Muscle layer of colon (tissue), 2 donors: ENCODE measurements at regions not wholly inside any gene's neighbourhood (a gene's known extent, or its start where the extent isn't known, plus 50 kb on each side); places are given as distances from the start of the nearest gene placed in this dataset.

Experiments
- H3K27ac ChIP-seq: one replicate; pipeline ENCODE4 v1.7.0; 2013; ENCODE audit warnings: low read depth, mild to moderate bottlenecking, low read length, moderate library complexity
- H3K27me3 ChIP-seq, 2 donors: one replicate each; pipeline ENCODE4 v1.7.0; 2013; ENCODE audit warnings: low read length in 2 of 2, mild to moderate bottlenecking in 2 of 2; ENCODE audit not compliant: insufficient read depth in 2 of 2, control insufficient read depth in 1 of 2
- H3K36me3 ChIP-seq: one replicate; pipeline ENCODE4 v1.7.0; 2013; ENCODE audit warnings: mild to moderate bottlenecking, low read length; ENCODE audit not compliant: insufficient read depth
- H3K4me1 ChIP-seq: one replicate; pipeline ENCODE4 v1.7.0; 2013; ENCODE audit warnings: mild to moderate bottlenecking, low read length; ENCODE audit not compliant: insufficient read depth
- H3K4me3 ChIP-seq, 2 donors: one replicate each; pipeline ENCODE4 v1.7.0; 2013; ENCODE audit warnings: low read length in 2 of 2, low read depth in 1 of 2, mild to moderate bottlenecking in 1 of 2, moderate library complexity in 1 of 2
- H3K9ac ChIP-seq: one replicate; pipeline ENCODE4 v1.7.0; 2013; ENCODE audit warnings: low read length
- H3K9me3 ChIP-seq: one replicate; pipeline ENCODE4 v1.7.0; 2013; ENCODE audit warnings: mild to moderate bottlenecking, low read length
- donor health status: abdominal sarcoma.
- donor health status: Adenocarcinoma of cecum.

DNA sequence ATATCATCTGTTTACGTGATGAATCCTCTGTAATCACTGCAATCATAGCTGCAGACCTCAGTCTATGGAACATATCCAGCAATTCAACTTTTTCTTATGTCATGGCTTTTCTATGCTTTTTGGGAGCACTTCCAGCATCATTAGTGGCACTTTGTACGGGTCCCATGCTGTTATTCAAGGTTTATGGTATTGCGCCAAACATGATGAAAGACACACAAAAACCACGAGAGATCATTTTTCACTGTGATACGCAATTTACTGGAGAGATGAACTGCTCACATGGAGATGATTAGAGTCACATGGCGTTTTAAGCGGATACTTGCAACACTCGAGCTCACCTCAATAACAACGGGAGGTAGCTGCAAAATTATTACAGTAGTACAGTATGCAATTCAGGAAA, 2101.7 kb upstream of the PCDH20 start:
- Histone ChIP-seq H3K9ac (no peak overlapping the region), H3K4me3 (no peak overlapping the region)

DNA sequence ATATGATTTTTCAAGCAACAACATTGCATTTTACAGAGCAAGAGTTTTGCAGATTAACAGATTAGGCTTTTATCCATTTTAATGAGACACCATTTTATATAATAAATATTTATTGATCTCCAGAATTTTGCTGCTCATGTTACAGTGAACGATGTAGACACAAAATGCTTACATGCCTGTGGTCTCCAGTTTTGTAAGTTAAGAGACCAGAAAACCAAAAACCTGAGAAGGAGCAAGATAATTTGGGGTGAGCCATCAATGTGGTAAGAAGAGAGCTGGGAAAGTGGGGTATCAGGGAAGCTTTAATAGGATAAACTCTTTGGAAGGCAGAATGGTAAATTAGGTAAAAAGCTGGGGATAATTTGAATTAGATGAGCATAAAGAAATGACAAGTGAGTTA, 2100.5 kb upstream of the PCDH20 start:
- Histone ChIP-seq H3K27ac (no peak overlapping the region), H3K4me1 (no peaks in the 10 kb centered on the region), H3K4me3 (no peak overlapping the region), H3K9me3 (no peaks in the 10 kb centered on the region), H3K36me3 (no peaks in the 10 kb centered on the region), H3K9ac (no peak overlapping the region), H3K27me3 (no peaks in the 10 kb centered on the region)

More for the DNA sequence above, 2101.7 kb upstream of the PCDH20 start:
- H3K36me3 ChIP-seq = no peaks in the 10 kb centered on the region
- no peaks in the 10 kb centered on the region for H3K9me3 ChIP-seq
- H3K4me1 ChIP-seq = no peaks in the 10 kb centered on the region
- H3K27ac ChIP-seq = no peak overlapping the region
- no peaks in the 10 kb centered on the region for H3K27me3 ChIP-seq

DNA sequence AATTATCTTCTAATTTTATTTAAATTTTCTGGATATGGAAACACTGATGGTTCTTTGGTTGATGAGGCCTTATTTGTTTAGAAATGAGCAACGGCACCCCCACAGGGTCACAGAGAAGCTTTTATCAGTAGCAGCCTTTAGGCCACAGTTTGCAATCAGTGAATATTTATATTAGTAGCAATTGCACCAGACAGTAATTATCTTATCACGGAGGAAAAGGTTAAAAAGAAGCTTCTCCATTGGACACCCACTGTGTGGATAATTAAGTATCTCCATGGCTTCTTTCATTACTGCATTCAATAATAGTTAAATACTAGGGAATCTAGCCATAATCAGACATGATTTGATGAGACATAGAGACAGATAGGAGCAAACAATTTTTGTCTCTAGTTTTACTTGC, 2099.2 kb upstream of the PCDH20 start:
- no peak overlapping the region for H3K27ac ChIP-seq
- no peak overlapping the region for H3K9ac ChIP-seq
- H3K4me1 ChIP-seq = no peaks in the 10 kb centered on the region
- no peak overlapping the region for H3K4me3 ChIP-seq
- H3K9me3 ChIP-seq = no peaks in the 10 kb centered on the region
- H3K36me3 ChIP-seq = no peaks in the 10 kb centered on the region
- no peaks in the 10 kb centered on the region for H3K27me3 ChIP-seq

DNA sequence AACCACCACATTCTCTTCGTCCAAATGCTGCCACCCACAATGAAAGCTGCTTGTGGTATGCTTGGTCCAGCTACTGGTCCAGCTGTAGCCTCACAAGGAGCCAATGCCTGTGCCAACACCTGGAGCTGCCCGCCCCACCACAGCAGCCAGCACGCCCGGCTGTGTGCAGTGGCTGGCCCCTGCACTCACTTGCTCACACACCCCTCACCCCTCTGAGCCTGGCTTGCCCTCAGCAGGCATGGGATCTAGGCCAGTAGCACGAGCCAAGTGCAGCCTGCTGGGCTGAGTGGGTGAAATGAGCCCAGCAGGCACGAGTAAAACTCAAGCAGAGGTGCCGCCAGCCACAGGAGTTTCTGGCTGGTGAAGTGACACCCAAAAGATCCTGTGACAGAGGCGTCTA, 2096.4 kb upstream of the PCDH20 start:
- H3K9ac ChIP-seq = no peak overlapping the region
- H3K4me3 ChIP-seq = no peak overlapping the region
- no peaks in the 10 kb centered on the region for H3K36me3 ChIP-seq
- no peaks in the 10 kb centered on the region for H3K27me3 ChIP-seq
- H3K4me1 ChIP-seq = no peaks in the 10 kb centered on the region
- no peak overlapping the region for H3K27ac ChIP-seq
- no peaks in the 10 kb centered on the region for H3K9me3 ChIP-seq

DNA sequence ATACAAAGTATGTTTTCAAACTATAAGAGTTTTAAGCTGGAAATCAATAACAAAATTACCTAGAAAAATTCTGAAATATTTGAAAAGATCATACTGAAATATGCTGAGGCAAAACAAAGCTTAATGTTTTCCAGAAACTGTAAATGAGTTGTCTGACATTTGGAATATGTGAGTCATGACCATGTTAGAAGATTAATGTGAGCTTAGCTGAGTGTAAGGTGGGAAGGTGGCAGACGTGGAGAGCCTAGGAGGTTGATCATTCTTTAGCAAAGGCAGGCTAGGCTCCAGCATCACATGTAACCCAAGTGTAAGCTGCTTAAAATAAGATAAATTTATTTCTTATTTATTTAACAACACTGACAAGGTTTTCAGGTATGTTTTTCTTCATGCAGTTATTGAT, 2086.1 kb upstream of the PCDH20 start:
- Histone ChIP-seq H3K9ac (no peak overlapping the region), H3K27me3 (no peaks in the 10 kb centered on the region)

DNA sequence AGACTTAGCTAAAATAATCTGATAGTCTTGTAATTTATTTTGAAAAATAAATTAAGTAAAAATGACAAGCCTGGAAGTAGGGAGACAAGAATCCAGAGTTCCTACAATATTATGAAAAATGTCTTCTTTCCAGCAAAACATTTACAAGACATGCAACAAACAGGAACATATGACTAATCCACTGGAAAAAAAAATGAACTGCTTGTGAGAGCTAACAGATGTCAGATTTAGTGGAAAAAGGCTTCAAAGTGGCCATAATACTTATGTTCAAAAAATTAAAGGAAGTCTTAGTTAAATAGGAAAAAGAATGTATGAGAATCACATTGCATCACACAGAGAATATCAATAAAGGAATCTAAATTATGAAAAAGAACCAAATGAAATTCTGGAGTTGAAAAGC, 2082.0 kb upstream of the PCDH20 start:
- Histone ChIP-seq H3K9ac (no peak overlapping the region), H3K36me3 (no peaks in the 10 kb centered on the region), H3K9me3 (no peaks in the 10 kb centered on the region), H3K4me1 (no peaks in the 10 kb centered on the region), H3K27me3 (no peaks in the 10 kb centered on the region), H3K4me3 (no peak overlapping the region), H3K27ac (no peak overlapping the region)

More for the DNA sequence above, 2086.1 kb upstream of the PCDH20 start:
- H3K4me1 ChIP-seq = no peaks in the 10 kb centered on the region
- no peaks in the 10 kb centered on the region for H3K36me3 ChIP-seq
- H3K27ac ChIP-seq = no peak overlapping the region
- no peaks in the 10 kb centered on the region for H3K9me3 ChIP-seq
- H3K4me3 ChIP-seq = no peak overlapping the region

DNA sequence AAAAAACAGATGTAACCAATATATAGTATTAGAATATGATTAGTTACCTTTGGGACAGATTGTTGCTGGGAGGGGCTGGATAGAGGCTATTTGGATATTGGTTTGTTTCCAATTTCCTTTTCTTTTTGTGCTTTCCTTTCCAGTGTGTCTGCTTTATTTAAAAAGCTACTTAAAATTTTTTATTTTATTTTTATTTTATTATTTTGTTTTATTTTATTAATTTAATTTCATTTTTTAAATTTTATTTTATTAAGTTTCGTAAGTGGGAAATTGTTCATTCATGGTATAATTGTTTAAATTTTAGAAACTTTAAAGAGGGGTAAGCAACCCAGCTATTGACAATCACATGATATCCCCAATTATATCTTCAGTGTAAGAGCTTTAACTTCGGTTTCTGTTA, 2077.0 kb upstream of the PCDH20 start:
- H3K9me3 ChIP-seq = no peaks in the 10 kb centered on the region
- H3K27ac ChIP-seq = no peak overlapping the region
- H3K4me1 ChIP-seq = no peaks in the 10 kb centered on the region
- H3K4me3 ChIP-seq = no peak overlapping the region
- no peak overlapping the region for H3K9ac ChIP-seq
- H3K36me3 ChIP-seq = no peaks in the 10 kb centered on the region
- no peaks in the 10 kb centered on the region for H3K27me3 ChIP-seq

DNA sequence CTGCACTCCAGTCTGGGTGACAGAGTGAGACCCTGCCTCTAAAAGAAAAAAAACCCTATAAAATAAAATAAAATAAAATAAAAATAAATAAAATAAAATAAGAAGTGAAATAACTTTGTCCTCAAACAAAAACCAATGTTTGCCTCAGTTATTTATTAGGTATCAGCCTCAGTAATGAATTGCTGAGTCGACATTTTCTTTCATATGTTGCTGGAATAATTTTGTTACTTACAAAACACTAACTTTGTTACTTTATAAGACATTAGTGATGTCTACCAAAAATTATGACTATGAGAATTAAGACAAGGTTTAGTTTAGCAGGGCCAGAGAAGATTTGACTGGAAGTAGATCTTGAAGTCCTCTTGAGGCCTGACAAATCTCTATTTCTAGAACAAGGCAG, 2074.5 kb upstream of the PCDH20 start:
- no peaks in the 10 kb centered on the region for H3K9me3 ChIP-seq
- H3K4me1 ChIP-seq = no peaks in the 10 kb centered on the region
- no peak overlapping the region for H3K4me3 ChIP-seq
- no peaks in the 10 kb centered on the region for H3K36me3 ChIP-seq
- no peak overlapping the region for H3K9ac ChIP-seq
- H3K27me3 ChIP-seq = no peaks in the 10 kb centered on the region
- H3K27ac ChIP-seq = no peak overlapping the region

DNA sequence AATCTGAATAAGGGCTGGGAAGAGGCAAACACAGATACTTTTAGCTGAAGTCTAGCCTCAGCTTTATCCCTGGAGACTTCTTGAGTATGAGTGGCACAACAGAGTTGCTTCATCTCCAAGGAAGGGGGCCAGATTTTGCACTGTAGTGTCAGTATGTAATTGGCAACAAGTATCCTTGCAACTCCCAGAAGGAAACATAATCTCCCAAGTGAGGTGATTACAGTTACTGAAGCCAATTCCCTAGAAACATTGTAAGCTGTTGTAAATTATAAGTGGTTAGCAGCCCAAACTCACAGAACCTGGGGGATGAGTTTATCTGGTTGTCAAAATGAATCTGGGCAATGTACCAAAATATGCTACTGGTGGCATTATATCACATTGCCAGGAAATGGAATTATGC, 2065.7 kb upstream of the PCDH20 start:
- Histone ChIP-seq H3K27me3 (no peaks in the 10 kb centered on the region), H3K9ac (no peak overlapping the region), H3K4me3 (no peak overlapping the region), H3K4me1 (peaks cover 4% of the 10 kb centered on the region), H3K9me3 (no peaks in the 10 kb centered on the region), H3K36me3 (no peaks in the 10 kb centered on the region), H3K27ac (no peak overlapping the region)

DNA sequence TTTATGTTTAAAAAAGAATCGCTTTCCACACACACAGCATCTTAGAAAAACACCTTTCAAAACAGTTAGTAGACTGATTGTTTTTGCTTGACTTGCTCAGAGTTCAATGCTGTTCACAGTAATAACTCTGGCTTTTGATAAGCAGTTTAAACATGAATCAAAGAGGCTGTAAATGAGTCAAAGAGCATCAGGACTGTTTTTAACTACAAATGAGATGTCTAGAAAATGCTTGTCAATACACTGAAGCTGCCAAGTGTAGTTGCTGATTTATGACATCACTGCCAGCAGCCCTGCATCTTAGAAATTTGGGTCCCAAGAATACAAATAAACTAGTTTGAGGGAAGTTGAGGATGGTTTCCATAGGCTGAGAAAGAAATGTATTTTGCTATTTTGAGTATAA, 2057.1 kb upstream of the PCDH20 start:
- H3K36me3 ChIP-seq = no peaks in the 10 kb centered on the region
- H3K27ac ChIP-seq = no peak overlapping the region
- H3K9me3 ChIP-seq = no peaks in the 10 kb centered on the region
- H3K9ac ChIP-seq = no peak overlapping the region
- H3K27me3 ChIP-seq = no peaks in the 10 kb centered on the region
- H3K4me1 ChIP-seq = no peaks in the 10 kb centered on the region
- no peak overlapping the region for H3K4me3 ChIP-seq

DNA sequence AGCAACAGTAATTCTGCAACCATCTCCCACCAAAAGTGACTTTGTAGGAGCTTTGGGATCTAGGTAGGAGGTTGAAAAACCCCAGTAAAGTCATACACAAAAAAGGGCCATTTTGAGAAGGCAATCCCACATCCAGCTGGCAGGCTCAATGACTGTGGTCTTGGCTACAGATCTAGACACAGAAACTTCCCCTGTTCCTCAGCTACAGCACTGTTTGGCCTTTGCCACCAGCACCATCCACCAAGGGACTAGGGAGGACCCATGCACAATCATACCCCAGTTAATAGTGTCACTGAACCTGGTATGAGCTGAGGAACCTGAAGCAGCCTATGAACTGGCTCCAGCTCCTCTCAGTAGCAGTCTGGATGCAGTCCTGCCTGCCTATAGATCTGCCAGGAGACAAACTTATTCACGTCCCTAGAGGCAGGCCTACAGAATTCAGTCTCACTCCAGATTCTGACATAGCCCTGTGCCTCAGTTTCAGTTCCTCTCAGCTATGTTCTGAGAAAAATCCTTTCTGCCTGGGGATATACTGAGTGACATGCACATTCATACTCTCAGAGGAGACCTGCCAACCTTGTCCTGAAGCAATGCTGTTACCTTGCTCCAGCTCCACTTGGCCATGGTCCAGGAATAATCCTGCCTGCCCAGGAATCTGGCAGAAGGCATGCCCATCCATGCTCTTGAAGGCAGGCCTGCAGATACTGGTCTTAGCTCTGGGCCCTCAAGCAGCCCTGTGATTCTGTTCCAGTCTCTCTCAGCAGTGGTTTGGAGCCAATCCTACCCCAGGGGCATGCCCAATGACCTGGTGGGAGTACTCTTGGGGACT, 2048.3 kb upstream of the PCDH20 start:
- no peaks in the 10 kb centered on the region for H3K27me3 ChIP-seq
- no peak overlapping the region for H3K9ac ChIP-seq
- no peaks in the 10 kb centered on the region for H3K9me3 ChIP-seq
- no peaks in the 10 kb centered on the region for H3K4me1 ChIP-seq
- H3K27ac ChIP-seq = no peak overlapping the region
- H3K4me3 ChIP-seq = no peak overlapping the region
- no peaks in the 10 kb centered on the region for H3K36me3 ChIP-seq

DNA sequence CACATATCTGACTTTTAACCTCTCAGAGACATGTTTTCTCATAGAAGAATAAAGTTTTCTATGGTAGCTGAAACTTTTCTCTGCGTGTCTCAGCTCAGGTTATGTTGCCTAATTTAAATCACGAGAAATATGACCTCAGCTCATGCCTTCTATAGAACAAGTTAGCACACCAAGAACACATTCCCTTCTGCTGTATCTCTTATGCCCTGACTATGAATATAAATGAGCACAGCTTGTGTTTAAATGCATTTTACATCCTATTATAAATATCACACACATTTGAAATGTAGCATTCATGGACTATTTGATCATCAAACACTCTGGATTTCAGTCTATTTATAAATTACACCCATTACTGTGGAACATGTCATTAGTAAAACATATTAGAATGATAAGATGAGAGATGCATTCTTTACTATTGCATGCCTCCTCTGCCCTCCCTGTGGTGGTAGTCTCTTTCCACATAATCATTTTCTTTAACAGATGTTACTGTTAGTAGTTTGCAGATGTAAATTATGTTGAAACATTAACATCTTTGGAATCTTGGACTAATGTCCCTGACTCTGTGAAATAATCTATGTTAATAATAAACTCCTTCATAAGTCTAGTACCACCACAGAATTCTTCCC, 2044.9 kb upstream of the PCDH20 start:
- no peak overlapping the region for H3K4me3 ChIP-seq
- H3K27ac ChIP-seq = no peak overlapping the region
- H3K36me3 ChIP-seq = no peaks in the 10 kb centered on the region
- H3K4me1 ChIP-seq = no peaks in the 10 kb centered on the region
- no peaks in the 10 kb centered on the region for H3K27me3 ChIP-seq
- H3K9ac ChIP-seq = no peak overlapping the region
- no peaks in the 10 kb centered on the region for H3K9me3 ChIP-seq
